ENCODE measurements at regions not wholly inside any gene's neighbourhood (a gene's known extent, or its start where the extent isn't known, plus 50 kb on each side); places are given as distances from the start of the nearest gene placed in this dataset.
A peak's percentile ranks its signal among the peaks of the same experiment; 100 is the strongest.

- no peak overlapping the region for H3K4me3 ChIP-seq (ENCODE audit: low read length)
- H3K79me2 ChIP-seq (ENCODE audit: control insufficient read depth, insufficient read depth, low read length): no peaks in the 10 kb centered on the region
- peak; percentile 92 for DNase-seq
- H3K79me1 ChIP-seq (ENCODE audit: low read length): no peaks in the 10 kb centered on the region
- H2AK5ac ChIP-seq (ENCODE audit: low read length): no peak overlapping the region
- no peak overlapping the region for H3K9ac ChIP-seq (ENCODE audit: low read length)
- H3K23ac ChIP-seq (ENCODE audit: low read length): no peak overlapping the region
- H2BK5ac ChIP-seq (ENCODE audit: low read length): no peak overlapping the region
- H3K18ac ChIP-seq (ENCODE audit: low read length): no peak overlapping the region
- H2BK15ac ChIP-seq (replicated peaks; ENCODE audit: low read depth): no peak overlapping the region
- no CpG with 5 or more reads among the region's 3 CpGs for WGBS (ENCODE audit: extremely low coverage, insufficient coverage, low lambda C conversion rate)
- no peak overlapping the region for H3K27ac ChIP-seq (ENCODE audit: low read depth, low read length)
- no peak overlapping the region for H3K4ac ChIP-seq (ENCODE audit: low read depth, low read length)
- H4K5ac ChIP-seq (ENCODE audit: low read length): no peak overlapping the region
- no peaks in the 10 kb centered on the region for H3K36me3 ChIP-seq (ENCODE audit: control insufficient read depth, insufficient read depth, low read length)
- H4K8ac ChIP-seq (ENCODE audit: low read depth, low read length): no peak overlapping the region
- no peak overlapping the region for H2BK120ac ChIP-seq (ENCODE audit: low read depth, low read length)
- no peaks in the 10 kb centered on the region for H3K27me3 ChIP-seq (ENCODE audit: insufficient read depth, low read length, poor library complexity)
- no peaks in the 10 kb centered on the region for H3K4me1 ChIP-seq (ENCODE audit: control insufficient read depth, low read depth, low read length)
- H3K56ac ChIP-seq (ENCODE audit: low read length): no peak overlapping the region
- H3K4me2 ChIP-seq (ENCODE audit: low read length): no peak overlapping the region
These were observed 1263.1 kb downstream of the PCDH9 start for GRCh38 chr13:65966991-65967451.

DNA sequence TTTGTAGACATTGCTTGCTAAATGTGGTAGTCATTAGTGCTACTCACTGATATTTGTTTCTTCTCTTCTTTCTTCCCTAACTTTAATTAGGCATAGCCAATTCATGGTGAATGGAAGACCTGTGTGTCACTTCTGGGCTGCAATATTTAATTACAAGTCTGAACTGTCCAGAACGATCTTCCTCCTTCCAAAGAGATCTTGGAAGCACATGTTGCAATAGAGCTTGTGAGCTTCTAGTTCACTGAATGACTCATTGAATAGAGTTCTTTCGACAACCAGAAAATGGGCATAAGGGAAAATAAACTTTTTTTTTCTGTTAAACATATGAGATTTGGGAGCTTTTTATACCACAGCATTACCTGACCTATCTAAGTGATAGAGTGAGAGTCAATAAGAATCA is 1264.6 kb downstream of the PCDH9 start:
- H3K18ac ChIP-seq (ENCODE audit: low read length): no peak overlapping the region
- no peaks in the 10 kb centered on the region for H3K36me3 ChIP-seq (ENCODE audit: control insufficient read depth, insufficient read depth, low read length)
- H4K8ac ChIP-seq (ENCODE audit: low read depth, low read length): no peak overlapping the region
- no peak overlapping the region for H2BK120ac ChIP-seq (ENCODE audit: low read depth, low read length)
- no peak overlapping the region for H2BK5ac ChIP-seq (ENCODE audit: low read length)
- no peak overlapping the region for H3K4me2 ChIP-seq (ENCODE audit: low read length)
- H3K79me2 ChIP-seq (ENCODE audit: control insufficient read depth, insufficient read depth, low read length): no peaks in the 10 kb centered on the region
- WGBS (ENCODE audit: extremely low coverage, insufficient coverage, low lambda C conversion rate): no CpG with 5 or more reads among the region's 2 CpGs
- no peak overlapping the region for H3K23ac ChIP-seq (ENCODE audit: low read length)
- no peak overlapping the region for H3K4me3 ChIP-seq (ENCODE audit: low read length)
- DNase-seq: no peak
- no peak overlapping the region for H3K9ac ChIP-seq (ENCODE audit: low read length)
- H3K4ac ChIP-seq (ENCODE audit: low read depth, low read length): no peak overlapping the region
- H3K27me3 ChIP-seq (ENCODE audit: insufficient read depth, low read length, poor library complexity): no peaks in the 10 kb centered on the region
- H3K79me1 ChIP-seq (ENCODE audit: low read length): no peaks in the 10 kb centered on the region
- H4K5ac ChIP-seq (ENCODE audit: low read length): no peak overlapping the region
- no peak overlapping the region for H2AK5ac ChIP-seq (ENCODE audit: low read length)
- H3K27ac ChIP-seq (ENCODE audit: low read depth, low read length): no peak overlapping the region
- H3K56ac ChIP-seq (ENCODE audit: low read length): no peak overlapping the region
- H3K4me1 ChIP-seq (ENCODE audit: control insufficient read depth, low read depth, low read length): no peaks in the 10 kb centered on the region
- H2BK15ac ChIP-seq (replicated peaks; ENCODE audit: low read depth): no peak overlapping the region

GRCh38 chr13:65964672-65965071 is 1265.5 kb downstream of the PCDH9 start:
- Histone ChIP-seq H3K56ac (ENCODE audit: low read length) (no peak overlapping the region), H3K4me1 (ENCODE audit: control insufficient read depth, low read depth, low read length) (no peaks in the 10 kb centered on the region), H3K27ac (ENCODE audit: low read depth, low read length) (no peak overlapping the region), H3K9ac (ENCODE audit: low read length) (no peak overlapping the region), H3K4me2 (ENCODE audit: low read length) (no peak overlapping the region), H2BK5ac (ENCODE audit: low read length) (no peak overlapping the region), H4K5ac (ENCODE audit: low read length) (no peak overlapping the region), H3K4me3 (ENCODE audit: low read length) (no peak overlapping the region), H3K23ac (ENCODE audit: low read length) (no peak overlapping the region), H3K79me1 (ENCODE audit: low read length) (no peaks in the 10 kb centered on the region), H3K36me3 (ENCODE audit: control insufficient read depth, insufficient read depth, low read length) (no peaks in the 10 kb centered on the region), H3K79me2 (ENCODE audit: control insufficient read depth, insufficient read depth, low read length) (no peaks in the 10 kb centered on the region), H2AK5ac (ENCODE audit: low read length) (no peak overlapping the region), H3K18ac (ENCODE audit: low read length) (no peak overlapping the region), H3K27me3 (ENCODE audit: insufficient read depth, low read length, poor library complexity) (no peaks in the 10 kb centered on the region), H2BK120ac (ENCODE audit: low read depth, low read length) (no peak overlapping the region), H2BK15ac (replicated peaks; ENCODE audit: low read depth) (no peak overlapping the region), H4K8ac (ENCODE audit: low read depth, low read length) (no peak overlapping the region), H3K4ac (ENCODE audit: low read depth, low read length) (no peak overlapping the region)
- WGBS (ENCODE audit: extremely low coverage, insufficient coverage, low lambda C conversion rate): no CpG with 5 or more reads among the region's 1 CpG
- no peak for DNase-seq

DNA sequence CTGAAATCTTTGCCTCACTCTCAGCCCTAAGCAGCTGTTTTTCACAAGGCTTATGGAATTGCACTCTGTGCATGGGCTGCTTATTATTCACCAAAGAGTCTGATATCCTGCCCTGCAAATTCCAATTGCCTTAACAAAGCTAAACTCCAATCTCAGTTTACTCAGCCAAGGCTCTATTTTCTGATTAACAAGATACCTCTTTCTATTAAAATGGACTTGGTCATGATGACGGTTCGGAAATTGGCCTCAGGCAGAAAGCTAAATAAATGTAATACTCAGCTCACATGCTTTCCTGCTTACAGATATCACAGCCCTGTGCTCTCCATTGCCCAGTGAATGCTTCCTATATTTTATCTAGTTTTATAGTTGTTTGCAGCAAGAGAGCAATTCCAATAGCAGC is 1270.8 kb downstream of the PCDH9 start:
- Histone ChIP-seq H3K79me1 (ENCODE audit: low read length) (no peaks in the 10 kb centered on the region), H3K27ac (ENCODE audit: low read depth, low read length) (no peak overlapping the region), H2BK5ac (ENCODE audit: low read length) (no peak overlapping the region), H3K4me1 (ENCODE audit: control insufficient read depth, low read depth, low read length) (no peaks in the 10 kb centered on the region), H3K23ac (ENCODE audit: low read length) (no peak overlapping the region), H4K5ac (ENCODE audit: low read length) (no peak overlapping the region), H4K8ac (ENCODE audit: low read depth, low read length) (no peak overlapping the region), H3K56ac (ENCODE audit: low read length) (no peak overlapping the region), H3K18ac (ENCODE audit: low read length) (no peak overlapping the region), H2AK5ac (ENCODE audit: low read length) (no peak overlapping the region), H2BK15ac (replicated peaks; ENCODE audit: low read depth) (no peak overlapping the region), H2BK120ac (ENCODE audit: low read depth, low read length) (no peak overlapping the region), H3K4me3 (ENCODE audit: low read length) (no peak overlapping the region), H3K9ac (ENCODE audit: low read length) (no peak overlapping the region), H3K4me2 (ENCODE audit: low read length) (no peak overlapping the region), H3K4ac (ENCODE audit: low read depth, low read length) (no peak overlapping the region), H3K79me2 (ENCODE audit: control insufficient read depth, insufficient read depth, low read length) (no peaks in the 10 kb centered on the region), H3K36me3 (ENCODE audit: control insufficient read depth, insufficient read depth, low read length) (no peaks in the 10 kb centered on the region), H3K27me3 (ENCODE audit: insufficient read depth, low read length, poor library complexity) (no peaks in the 10 kb centered on the region)
- no CpG with 5 or more reads among the region's 2 CpGs for WGBS (ENCODE audit: extremely low coverage, insufficient coverage, low lambda C conversion rate)
- DNase-seq: no peak

DNA sequence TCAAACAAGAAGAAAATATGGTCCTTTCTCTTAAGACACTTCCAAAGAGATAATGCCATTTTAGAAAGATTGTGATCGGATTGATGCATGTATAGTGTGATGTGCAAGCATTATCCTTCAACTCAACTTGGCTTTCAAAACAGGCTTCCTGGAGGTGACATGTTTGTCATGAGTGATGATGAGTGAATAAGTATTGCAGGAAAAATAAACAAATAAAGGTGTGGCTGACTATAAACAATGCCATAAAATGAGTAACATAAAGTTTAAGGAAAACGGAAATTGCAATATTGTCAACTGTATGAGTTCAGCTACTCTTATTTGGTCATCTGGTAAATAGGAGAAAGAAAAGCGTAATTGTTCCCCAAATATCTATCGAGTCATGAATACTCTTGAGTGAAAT is 1283.7 kb downstream of the PCDH9 start:
- Histone ChIP-seq H3K36me3 (ENCODE audit: control insufficient read depth, insufficient read depth, low read length) (no peaks in the 10 kb centered on the region), H4K5ac (ENCODE audit: low read length) (no peak overlapping the region), H2BK5ac (ENCODE audit: low read length) (no peak overlapping the region), H3K27ac (ENCODE audit: low read depth, low read length) (no peak overlapping the region), H3K27me3 (ENCODE audit: insufficient read depth, low read length, poor library complexity) (no peaks in the 10 kb centered on the region), H3K4me1 (ENCODE audit: control insufficient read depth, low read depth, low read length) (no peaks in the 10 kb centered on the region), H3K4me3 (ENCODE audit: low read length) (no peak overlapping the region), H4K8ac (ENCODE audit: low read depth, low read length) (no peak overlapping the region), H2AK5ac (ENCODE audit: low read length) (no peak overlapping the region), H3K18ac (ENCODE audit: low read length) (no peak overlapping the region), H3K23ac (ENCODE audit: low read length) (no peak overlapping the region), H3K79me1 (ENCODE audit: low read length) (no peaks in the 10 kb centered on the region), H3K4ac (ENCODE audit: low read depth, low read length) (no peak overlapping the region), H3K9ac (ENCODE audit: low read length) (no peak overlapping the region), H2BK120ac (ENCODE audit: low read depth, low read length) (no peak overlapping the region), H3K56ac (ENCODE audit: low read length) (no peak overlapping the region), H3K4me2 (ENCODE audit: low read length) (no peak overlapping the region), H2BK15ac (replicated peaks; ENCODE audit: low read depth) (no peak overlapping the region), H3K79me2 (ENCODE audit: control insufficient read depth, insufficient read depth, low read length) (no peaks in the 10 kb centered on the region)
- no peak for DNase-seq
- whole genome bisulfite sequencing (ENCODE audit: extremely low coverage, insufficient coverage, low lambda C conversion rate): no CpG with 5 or more reads among the region's 4 CpGs

- Histone ChIP-seq H3K23ac (ENCODE audit: low read length) (no peak overlapping the region), H3K27me3 (ENCODE audit: insufficient read depth, low read length, poor library complexity) (no peaks in the 10 kb centered on the region), H3K4ac (ENCODE audit: low read depth, low read length) (no peak overlapping the region), H3K79me2 (ENCODE audit: control insufficient read depth, insufficient read depth, low read length) (no peaks in the 10 kb centered on the region), H4K8ac (ENCODE audit: low read depth, low read length) (no peak overlapping the region), H2AK5ac (ENCODE audit: low read length) (no peak overlapping the region), H3K4me2 (ENCODE audit: low read length) (no peak overlapping the region), H2BK5ac (ENCODE audit: low read length) (no peak overlapping the region), H3K79me1 (ENCODE audit: low read length) (no peaks in the 10 kb centered on the region), H3K36me3 (ENCODE audit: control insufficient read depth, insufficient read depth, low read length) (no peaks in the 10 kb centered on the region), H3K18ac (ENCODE audit: low read length) (no peak overlapping the region), H4K5ac (ENCODE audit: low read length) (no peak overlapping the region), H2BK15ac (replicated peaks; ENCODE audit: low read depth) (no peak overlapping the region), H3K9ac (ENCODE audit: low read length) (no peak overlapping the region), H3K4me1 (ENCODE audit: control insufficient read depth, low read depth, low read length) (no peaks in the 10 kb centered on the region), H3K27ac (ENCODE audit: low read depth, low read length) (no peak overlapping the region), H2BK120ac (ENCODE audit: low read depth, low read length) (no peak overlapping the region), H3K56ac (ENCODE audit: low read length) (no peak overlapping the region), H3K4me3 (ENCODE audit: low read length) (no peak overlapping the region)
- DNase-seq: no peak
- WGBS (ENCODE audit: extremely low coverage, insufficient coverage, low lambda C conversion rate): no CpG with 5 or more reads among the region's 3 CpGs
These were observed 1286.4 kb downstream of the PCDH9 start for GRCh38 chr13:65943708-65944107.
